Pons (tissue), 1 donor: ENCODE measurements at regions not wholly inside any gene's neighbourhood (a gene's known extent, or its start where the extent isn't known, plus 50 kb on each side); places are given as distances from the start of the nearest gene placed in this dataset.

ENCODE experiments used
- DNase-seq: peaks from one replicate; pipeline ENCODE4 v3.0.0-alpha.2; 2016; ENCODE audit warnings: low spot score

GRCh38 chr3:44021651-44022594 lies 219.8 kb upstream of the TOPAZ1 start:
- DNase-seq, result no peak

- no peak for DNase-seq
These were observed 217.6 kb upstream of the TOPAZ1 start for GRCh38 chr3:44023961-44024593.

- DNase-seq, result no peak
These were observed 215.3 kb upstream of the TOPAZ1 start for GRCh38 chr3:44026220-44026865.

- DNase-seq, result no peak
These were observed 212.6 kb upstream of the TOPAZ1 start for GRCh38 chr3:44029100-44029499.

- DNase-seq, result no peak
These were observed 211.4 kb upstream of the TOPAZ1 start for GRCh38 chr3:44030285-44030684.

- DNase-seq, result no peak
These were observed 210.9 kb upstream of the TOPAZ1 start for GRCh38 chr3:44030687-44031305.

GRCh38 chr3:44031387-44032380 lies 210.0 kb upstream of the TOPAZ1 start:
- DNase-seq, result no peak

GRCh38 chr3:44032487-44032886 lies 209.2 kb upstream of the TOPAZ1 start:
- DNase-seq, result no peak

GRCh38 chr3:44033123-44033522 lies 208.6 kb upstream of the TOPAZ1 start:
- DNase-seq, result no peak

- no peak for DNase-seq
These were observed 204.8 kb upstream of the TOPAZ1 start for GRCh38 chr3:44036850-44037249.

- DNase-seq, result no peak
These were observed 202.7 kb upstream of the TOPAZ1 start for GRCh38 chr3:44039006-44039405.

GRCh38 chr3:44041726-44042125 lies 200.0 kb upstream of the TOPAZ1 start:
- DNase-seq, result no peak

- no peak for DNase-seq
These were observed 198.9 kb upstream of the TOPAZ1 start for GRCh38 chr3:44042772-44043171.

- no peak for DNase-seq
These were observed 196.0 kb upstream of the TOPAZ1 start for GRCh38 chr3:44045476-44046275.

- no peak for DNase-seq
These were observed 193.9 kb upstream of the TOPAZ1 start for GRCh38 chr3:44047796-44048195.

- DNase-seq, result peak; percentile 81
These were observed 193.3 kb upstream of the TOPAZ1 start for GRCh38 chr3:44048196-44048924.

GRCh38 chr3:44048949-44049348 lies 192.7 kb upstream of the TOPAZ1 start:
- no peak for DNase-seq

- DNase-seq, result peak; percentile 88
These were observed 191.6 kb upstream of the TOPAZ1 start for GRCh38 chr3:44050101-44050500.

- DNase-seq, result no peak
These were observed 190.8 kb upstream of the TOPAZ1 start for GRCh38 chr3:44050867-44051266.

- no peak for DNase-seq
These were observed 185.7 kb upstream of the TOPAZ1 start for GRCh38 chr3:44055951-44056350.
